ENCODE measurements at regions not wholly inside any gene's neighbourhood (a gene's known extent, or its start where the extent isn't known, plus 50 kb on each side); places are given as distances from the start of the nearest gene placed in this dataset.
"Not testable (repeated sequence)": the region's sequence is repeated elsewhere in the genome, so short reads cannot be mapped to it uniquely, and the experiment has no call there.

DNA sequence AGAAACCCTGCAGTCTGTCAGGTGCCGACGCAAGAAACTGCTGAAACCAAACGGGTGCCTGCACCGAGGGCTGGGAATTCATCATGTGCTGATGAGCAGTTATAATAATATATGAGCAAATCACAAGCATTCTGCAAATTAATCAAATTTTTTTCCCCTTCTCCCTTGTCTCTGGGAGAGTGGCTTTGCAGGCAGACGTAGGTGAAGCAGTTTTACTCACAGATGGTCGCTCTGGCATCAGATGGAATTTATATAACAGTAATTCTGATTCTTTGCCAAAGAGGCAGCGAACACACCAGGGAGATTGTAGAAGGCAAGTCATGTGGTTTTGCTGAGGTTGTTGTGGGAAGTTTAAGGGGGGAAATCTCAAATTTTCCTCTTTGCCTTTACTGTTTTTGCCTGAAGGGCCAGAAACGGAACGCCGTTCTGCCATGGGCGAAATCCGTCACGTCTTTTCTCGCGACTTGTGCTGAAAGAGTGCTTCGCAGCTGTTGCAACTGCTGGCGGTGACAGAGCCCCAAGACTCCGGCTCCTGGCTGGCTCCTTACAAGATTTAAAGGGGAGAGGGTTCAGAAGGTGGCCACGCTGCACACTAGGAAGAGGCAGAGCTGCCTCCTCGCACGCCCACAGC lies 320.1 kb downstream of the ZNF536 start:
- DNase-seq: no peak

DNA sequence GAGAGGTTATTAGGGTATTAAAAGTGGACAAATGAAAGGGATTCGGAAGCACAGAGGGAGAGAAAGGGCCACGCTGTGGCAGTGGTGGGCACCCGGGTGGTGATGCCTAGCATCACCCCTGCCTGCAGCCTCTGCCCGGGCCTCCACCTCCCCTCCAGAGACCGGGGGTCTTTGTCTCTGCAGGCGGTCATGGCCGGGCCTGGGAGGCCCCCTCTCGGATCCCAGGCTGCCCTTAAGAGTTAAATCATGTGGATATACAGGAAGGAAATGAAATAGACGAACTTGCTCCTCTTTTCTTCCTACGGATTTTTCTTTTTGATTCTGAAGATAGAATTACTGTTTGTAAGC lies 319.6 kb downstream of the ZNF536 start:
- DNase-seq: no peak

DNA sequence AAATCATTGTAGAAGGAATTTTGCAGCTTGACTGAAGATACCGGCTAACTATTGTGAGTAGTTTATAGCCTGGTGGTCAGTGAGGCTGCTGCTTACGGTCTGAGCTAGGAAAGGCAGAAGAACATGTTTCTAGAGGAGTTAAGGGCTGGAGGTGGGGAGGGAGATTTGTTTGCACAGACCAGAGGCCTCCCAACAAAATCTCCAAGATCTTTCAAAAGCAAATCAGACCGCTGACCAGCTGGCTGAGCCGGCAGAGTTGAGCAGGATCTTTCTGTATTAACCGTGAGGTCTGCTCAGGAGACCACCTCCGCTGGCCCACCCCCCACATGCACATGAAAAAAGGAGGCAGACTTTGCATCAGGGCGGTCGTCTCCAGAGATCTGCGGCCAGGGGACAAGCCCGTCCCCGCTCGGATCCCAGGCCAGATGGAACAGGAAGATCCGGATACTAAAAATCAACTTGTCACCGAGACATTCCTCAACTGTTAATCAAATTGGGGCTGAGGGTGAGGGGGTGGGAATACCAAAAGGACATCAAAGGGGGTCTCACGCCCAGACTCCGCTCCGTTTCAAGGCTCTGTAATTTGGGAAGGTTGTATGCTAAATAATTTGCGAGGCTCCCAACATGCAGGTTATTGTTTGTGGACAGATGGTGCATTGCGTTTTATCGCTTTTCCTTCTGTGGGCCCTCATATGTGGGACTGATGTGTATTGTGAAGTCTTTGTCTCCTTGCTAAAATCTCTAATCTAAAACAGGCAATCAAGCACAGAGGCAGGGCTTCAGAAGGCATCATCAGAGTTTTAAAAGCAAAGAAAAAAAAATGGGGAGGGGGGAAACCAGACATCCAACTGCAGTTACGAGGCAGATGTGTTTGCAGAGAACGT lies 319.0 kb downstream of the ZNF536 start:
- DNase-seq: no peak

DNA sequence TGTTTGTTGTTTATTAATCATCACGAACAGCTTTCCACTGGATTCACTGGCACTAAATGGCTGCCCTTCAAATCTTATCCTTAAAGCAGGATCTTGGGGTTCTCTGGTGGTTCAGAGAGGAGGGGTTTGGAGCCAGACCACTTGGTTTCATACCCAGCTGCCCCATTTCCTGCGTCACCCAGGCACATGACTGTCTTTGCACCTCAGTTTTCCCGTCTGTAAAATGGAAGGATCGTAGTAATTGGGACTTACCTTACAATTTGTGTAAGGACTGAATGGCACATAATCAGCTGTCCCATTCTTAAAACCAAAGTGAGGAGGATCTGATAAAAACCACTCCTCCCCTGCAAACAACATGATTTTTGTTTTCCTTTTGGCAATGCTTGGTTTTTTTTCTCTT lies 318.3 kb downstream of the ZNF536 start:
- DNase-seq: no peak

DNA sequence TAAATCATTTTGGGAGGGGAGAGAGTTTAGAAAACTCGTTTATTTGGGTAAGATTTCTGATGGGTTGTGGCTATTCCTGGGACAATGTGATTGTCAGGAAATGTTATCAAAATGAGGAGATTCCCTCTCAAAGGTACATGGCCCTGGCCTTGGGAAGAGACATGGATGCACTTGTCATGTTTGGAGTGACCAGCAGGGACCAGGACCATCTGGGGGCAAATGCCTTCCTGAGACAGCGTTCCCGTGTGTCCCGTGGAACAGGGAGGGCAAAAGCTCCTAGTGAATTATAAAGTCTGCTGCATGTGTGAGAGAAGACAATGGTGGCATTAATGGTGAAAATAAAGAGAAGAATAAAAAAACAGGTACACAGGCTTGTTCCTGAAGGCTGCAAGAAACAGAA lies 317.3 kb downstream of the ZNF536 start:
- no peak for DNase-seq

DNA sequence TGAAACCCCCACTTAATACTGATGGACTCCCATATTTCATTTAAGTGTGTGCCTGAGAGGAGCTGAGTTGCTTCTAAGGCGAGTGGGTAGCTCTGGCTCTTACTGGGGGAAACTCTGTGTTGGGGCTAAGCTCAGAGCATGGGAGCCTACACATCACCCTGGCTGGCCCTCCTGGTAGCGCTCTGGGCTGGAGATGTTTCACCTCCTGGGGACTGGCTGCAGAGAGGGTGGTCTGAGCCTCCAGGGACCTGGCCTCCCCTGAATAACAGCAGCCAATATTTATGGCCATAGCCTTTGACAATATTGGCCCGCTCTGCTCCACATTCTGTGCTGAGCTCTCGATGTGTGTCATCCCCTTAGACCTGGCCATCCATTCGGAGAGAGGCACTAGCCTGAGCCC lies 316.5 kb downstream of the ZNF536 start:
- DNase-seq: no peak

DNA sequence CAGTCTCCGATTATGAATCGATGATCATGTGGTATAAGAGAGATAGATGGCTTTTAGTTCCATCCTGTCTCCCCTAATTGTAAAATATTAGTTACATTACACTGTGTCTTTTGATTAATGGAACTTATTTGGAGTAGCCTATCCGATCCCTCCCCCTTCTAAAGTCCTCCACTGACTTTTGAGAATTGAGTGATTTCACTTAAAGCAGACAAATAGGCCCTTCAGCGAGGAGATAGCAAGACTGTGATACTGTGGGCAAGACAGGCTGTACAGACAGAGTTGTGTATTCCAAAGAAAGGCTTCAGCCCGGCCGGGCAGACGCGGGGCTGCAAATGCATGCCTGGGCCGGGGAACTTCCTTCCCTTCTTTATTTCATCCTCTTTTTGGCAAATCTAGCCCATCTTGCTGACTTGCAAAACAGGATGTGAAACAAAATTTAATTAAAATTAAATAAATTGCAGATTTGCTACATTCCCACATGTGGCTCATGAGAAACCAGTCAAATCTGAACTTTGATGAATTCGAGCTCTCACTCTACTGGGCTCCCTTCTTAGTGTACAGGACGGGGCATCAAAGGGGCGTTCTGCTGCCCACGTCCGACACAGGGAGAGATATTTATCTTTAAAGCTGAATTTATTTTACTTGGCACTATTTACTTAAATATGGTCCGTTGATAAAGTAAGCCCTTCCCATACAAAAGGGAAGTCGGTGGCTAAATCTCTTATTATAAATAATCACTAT lies 314.8 kb downstream of the ZNF536 start:
- DNase-seq: no peak

DNA sequence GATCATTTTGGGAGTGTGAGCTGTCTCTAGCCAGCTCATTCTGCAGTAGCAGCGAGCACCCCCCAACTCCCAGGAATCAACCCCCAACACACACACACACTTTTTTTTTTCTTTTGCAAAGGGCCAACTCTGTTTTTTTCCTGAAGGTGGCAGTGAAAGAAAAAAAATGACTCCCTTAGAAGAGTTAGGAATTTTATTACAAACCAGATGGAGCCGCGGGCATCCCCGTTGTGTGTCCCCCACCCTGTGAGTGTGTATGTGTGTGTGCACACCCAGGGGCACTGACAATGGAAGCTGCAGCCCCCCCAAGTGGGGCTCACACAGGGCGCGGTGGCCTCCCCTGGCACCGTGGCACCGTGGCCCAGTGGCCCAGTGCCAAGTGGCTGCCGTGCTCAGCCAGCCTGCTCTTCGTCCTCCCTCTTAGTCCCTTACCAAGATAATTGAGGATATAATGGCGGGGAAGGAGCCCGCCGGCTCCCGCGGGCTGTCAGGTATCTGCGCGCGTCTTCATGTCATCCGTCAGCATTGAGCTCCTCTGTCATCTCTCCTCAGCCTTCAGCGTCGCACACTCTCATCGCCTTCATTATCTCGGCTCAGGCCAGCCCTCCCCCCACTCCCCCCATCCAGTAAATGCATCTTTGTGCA lies 314.1 kb downstream of the ZNF536 start:
- DNase-seq: no peak

DNA sequence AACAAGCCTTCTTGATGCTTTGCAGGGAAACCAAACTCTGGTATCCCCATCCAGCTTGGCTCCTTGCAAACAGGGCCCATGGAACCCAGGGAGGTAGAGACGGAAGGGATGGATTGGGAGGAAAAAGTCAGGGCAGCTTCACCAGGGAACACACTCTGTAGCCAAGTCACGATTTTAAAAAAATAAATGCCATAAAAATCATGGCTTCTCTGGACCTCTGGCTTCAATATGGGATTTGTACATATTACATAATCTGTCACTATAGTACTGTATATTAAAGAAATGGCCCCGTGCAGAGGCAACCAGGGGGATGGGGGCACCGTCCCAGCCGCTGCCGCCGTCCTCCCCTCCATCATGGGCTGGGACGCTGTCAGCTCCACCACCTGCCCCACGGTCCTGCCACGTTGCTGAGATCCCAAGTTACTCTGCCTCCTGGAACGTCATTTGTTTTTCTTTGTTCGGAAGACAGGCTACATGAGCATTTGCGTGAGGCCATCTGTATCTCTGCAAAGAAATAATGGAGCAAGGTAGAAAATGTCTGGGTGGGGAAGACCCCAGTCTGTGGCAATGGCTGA lies 313.3 kb downstream of the ZNF536 start:
- no peak for DNase-seq

DNA sequence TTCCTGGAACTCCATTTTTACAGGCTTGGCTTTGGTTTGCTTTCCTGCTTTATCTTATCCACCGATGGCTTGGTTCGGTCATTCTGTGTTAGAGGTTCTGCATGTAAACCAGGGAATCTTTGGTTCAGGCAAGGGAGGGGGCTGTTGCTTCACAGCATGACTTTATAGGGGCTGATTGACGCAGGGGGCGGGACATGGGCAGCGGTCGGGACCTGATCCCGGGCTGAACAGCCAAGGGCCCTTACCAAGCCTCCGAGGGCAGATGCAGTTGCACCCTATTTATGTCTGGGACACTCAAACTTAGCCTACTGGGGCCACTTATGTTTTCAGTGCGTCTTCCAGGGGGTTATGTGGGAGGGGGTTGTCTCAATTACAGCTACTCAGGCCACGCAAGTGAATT lies 312.4 kb downstream of the ZNF536 start:
- no peak for DNase-seq

DNA sequence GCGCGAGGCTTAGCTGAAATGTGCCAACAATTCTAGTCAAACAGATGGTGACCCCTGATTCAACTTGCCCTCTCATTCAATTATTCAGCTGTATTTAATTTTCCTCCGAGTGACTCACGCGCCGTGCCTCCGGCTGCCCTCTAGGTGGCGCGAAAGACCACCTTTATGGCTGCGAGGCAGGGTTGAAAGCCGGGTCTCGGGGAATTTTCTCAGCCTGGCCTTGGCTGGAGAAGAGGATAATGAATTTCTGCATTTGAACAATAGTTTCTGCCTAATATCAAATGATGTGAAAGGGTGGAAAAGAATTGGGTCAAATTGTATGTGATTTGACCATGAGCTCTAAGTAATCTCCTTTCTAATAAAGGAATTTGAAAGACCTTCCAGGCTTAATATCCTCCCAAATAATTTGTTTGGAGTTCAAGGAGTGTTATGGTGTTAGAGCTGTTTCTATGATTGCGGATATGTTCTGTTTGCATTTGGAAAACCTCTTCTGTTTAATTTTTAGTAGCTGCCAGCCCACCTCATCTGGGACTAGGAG lies 310.9 kb downstream of the ZNF536 start:
- peak; percentile 29 to 43 for DNase-seq

DNA sequence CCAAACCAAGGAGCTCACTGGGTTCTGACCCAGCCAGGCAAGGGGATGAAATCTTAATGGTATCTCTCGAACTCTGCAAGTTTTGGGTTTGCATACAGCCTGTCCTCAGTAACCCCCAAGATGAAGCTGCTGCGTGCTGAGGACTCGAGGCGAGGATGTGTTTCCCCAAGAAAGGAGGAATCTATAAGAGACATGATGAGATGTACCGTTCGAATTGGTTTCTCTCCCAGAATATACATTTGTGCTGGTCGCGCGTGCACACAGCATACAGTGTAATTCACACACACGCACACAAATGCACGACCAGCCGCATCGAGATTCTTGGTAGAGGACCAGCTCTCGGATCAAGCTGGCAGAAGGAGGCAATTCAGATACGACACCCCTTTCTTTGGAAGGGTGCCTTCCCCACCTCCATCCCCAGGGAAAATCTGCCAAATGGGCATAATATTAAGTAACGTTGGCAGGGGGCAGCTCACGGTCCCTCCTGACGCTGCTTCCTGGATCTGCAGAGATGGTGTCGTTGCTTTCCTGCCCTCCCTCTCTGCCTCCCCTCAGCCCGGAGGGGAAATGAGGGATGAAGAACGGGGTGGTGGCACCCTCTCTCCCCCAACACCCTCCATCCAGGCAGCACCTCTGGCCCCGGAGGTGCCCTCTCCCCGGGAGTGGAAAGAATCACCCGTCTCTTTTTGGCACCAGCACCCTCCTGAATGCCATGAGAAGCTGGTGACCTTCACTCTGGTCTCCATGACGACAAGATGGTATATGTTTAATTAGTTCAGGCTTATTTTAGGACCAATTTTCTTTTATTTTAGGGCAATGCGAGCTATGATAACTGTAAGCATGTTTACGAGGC lies 310.2 kb downstream of the ZNF536 start:
- DNase-seq: no peak

DNA sequence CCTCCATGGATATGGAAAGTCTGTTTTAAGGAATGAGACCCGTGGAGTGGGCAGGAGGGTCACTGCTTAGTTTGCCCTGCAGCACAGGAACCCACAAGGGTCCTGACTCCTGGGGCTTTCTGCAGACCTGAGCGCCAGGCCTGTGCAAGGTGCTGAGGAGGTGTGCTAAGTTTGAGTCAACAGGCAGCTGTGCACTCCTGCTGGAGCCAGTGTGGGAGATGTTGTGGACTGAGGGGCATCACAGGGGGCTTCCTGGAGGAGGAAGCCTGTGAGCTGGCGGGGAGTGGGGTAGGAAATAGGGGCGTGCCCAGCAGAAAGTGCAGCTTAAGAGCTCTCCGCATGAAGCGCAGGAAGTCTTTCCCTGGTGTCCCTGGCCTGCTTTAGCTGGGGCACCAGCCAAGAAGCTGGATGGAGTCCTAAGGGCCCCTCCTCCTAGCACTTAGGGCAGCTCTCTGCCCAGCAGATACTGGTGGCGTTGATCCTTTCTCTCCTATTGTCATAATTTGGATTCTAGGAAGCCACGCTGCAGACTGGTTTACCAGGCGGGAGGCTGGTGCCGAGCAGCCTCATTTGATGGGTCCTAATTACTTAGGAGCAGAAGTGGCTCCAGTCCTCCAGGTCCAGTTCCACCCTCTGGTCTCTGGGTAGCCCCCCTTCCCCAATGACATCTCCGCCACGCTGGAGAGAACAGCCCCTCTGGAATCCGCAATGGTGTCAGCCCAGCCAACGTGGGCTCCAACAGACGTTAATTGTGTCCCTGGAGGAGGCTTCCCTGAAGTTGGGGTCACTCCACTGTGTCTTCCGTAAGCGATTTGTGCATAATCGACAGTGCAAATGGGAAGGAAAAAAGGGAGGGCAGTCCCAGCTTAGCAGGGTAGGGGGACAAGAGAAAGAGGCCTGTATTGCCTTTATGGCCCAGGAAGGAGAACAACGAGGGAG lies 309.2 kb downstream of the ZNF536 start:
- DNase-seq: no peak

DNA sequence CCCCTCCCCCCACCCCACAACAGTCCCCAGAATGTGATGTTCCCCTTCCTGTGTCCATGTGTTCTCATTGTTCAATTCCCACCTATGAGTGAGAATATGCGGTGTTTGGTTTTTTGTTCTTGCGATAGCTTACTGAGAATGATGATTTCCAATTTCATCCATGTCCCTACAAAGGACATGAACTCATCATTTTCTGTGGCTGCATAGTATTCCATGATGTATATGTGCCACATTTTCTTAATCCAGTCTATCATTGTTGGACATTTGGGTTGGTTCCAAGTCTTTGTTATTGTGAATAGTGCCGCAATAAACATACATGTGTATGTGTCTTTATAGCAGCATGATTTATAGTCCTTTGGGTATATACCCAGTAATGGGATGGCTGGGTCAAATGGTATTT lies 308.2 kb downstream of the ZNF536 start:
- DNase-seq: not testable (repeated sequence)

DNA sequence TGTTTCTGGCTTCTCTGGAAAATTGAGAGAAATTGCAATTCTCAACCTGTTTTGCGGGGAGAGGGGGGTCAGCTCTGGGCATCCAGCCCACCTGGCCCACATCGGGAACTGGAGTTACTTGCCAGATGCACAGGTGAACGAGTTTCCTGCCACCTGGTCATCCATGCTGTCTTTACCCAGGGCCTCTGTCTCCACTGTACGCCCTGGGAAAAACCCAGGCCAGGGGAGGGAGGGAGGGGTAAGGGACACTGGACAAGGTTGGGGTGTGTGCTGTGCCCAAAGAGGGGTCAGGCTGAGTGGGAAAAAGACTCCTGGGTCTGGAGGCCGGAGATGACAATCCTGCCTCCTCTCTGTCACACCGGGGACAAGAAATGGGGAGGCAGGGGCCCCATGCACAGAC lies 307.6 kb downstream of the ZNF536 start:
- no peak for DNase-seq

DNA sequence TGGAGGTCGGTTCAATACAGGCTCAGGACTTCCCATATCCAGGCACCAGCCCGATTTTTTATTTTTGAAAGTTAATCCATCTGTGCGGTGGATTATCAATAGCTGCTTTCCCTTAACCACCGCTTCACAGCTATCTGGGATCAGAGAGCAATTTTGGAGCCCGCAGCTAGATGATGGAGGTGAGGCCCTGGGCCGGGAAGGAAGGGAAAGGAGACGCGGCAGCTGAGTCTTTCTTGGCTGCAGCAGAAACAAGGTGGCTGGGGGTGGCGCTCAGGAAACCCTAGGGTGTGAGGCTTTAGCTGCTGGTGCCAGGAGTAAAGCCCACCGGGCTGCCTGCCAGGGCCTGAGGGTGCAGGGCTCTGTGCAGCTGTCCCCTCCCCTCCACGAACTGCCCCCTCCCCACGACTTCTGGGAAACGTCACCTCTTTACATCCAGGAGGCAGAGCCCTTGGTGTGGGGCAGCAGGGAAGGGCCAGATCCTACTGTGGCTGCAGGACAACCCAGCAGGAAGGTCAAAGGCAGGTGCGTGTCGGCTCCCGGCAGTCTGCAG lies 307.0 kb downstream of the ZNF536 start:
- no peak for DNase-seq

DNA sequence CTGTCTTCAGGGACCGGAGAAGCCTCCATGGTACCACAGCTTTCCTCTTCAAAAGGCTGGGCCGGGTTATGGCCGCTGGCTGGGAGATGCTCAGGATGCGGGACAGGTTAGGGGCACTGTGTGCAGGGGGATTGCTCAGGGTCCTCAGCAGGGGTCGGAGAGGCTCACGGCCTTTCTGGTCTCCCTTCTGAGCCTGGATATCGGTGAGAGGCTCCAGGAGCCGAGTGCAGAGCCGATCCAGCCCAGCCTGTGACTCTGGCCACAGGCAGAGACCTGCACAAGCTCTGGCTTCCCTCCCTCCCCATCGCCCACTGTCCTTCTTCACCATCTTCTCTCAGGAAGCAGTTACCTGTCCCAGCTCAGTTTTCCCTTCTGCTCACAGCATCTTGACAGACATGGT lies 306.0 kb downstream of the ZNF536 start:
- DNase-seq: no peak

DNA sequence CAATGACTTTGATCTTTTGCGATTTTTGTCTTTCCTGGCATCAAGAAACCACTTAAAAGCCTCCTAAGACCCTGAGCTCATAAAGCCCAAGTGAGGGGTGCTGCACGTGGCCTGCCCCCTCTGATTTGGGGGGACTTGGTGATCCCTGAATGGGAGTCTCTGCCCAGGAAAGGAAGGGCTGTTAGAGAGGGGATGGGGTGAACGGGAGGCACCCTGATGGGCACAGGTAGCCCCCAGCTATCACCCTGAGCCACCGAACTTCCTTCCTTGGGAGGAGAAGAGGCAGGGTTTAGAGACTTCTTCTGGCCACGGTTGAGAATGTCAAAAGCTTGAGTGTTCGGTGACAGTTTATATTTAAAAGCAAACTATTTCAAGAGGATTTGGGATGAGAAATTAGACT lies 305.5 kb downstream of the ZNF536 start:
- no peak for DNase-seq

DNA sequence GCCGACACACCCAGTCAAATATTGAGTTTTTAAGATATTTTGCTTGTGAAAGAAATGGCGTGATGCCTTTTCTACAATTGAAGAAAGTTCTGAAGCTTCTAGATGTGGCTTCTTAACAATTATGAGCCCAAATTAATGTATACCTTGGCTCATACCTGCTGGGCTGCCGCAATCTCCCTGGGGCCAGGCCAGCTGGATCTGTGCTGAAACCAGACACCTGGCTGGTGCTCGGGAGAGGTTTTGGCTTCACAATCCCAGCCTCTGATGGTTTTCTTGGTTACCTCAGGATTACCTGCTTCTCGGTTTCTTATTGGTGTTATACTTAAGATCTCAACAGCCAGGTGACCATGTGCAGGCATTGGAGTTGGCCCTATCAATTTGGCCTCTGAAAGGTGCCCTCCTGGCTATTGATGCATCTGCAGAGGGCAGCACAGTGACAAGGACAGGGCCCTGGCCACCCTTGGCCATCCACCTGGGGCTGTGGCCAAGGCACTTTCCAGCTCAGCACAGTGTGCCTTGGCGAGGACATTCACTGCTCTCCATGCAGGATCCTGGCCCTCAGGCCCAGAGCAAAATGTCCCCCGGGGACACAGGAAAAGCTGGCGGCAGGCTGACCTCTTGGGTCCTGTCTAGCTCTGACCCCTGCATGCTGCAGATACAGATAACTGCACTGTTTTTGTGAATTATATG lies 305.0 kb downstream of the ZNF536 start:
- DNase-seq: no peak

DNA sequence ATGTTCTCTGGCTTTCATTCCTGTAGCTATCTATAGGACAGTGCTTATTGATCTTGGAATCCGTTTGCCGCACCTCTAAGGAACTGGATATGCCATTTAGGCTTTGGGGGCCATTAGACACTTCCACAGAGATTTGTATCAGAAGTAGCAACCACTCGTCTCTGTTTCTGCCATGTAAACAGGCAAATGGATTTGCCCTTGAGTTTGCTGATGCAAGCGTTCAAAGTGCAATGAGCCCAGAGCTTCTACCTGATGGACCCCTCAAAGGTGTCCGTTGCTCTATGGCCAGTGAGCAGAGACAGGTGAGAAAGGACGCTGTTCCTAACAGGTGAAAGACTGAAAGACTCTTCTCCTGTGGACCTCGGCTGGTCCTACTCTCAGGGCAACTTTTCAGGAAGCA lies 302.9 kb downstream of the ZNF536 start:
- DNase-seq: no peak
